SW 1271 (cell line): ENCODE measurements at regions not wholly inside any gene's neighbourhood (a gene's known extent, or its start where the extent isn't known, plus 50 kb on each side); places are given as distances from the start of the nearest gene placed in this dataset.

Source experiments
- DNase-seq, 2 experiments: peaks; one replicate each; lab custom pipeline; 2025; lab: John Stamatoyannopoulos, UW

- no peak for DNase-seq
These were observed 885.1 kb upstream of the CADM2 start for GRCh38 chr3:84073664-84074063.

- DNase-seq: no peak
These were observed 884.0 kb upstream of the CADM2 start for GRCh38 chr3:84074767-84075166.

GRCh38 chr3:84077479-84077878 is 881.3 kb upstream of the CADM2 start:
- peak in 1 of 2 experiments; percentile 1 for DNase-seq

DNA sequence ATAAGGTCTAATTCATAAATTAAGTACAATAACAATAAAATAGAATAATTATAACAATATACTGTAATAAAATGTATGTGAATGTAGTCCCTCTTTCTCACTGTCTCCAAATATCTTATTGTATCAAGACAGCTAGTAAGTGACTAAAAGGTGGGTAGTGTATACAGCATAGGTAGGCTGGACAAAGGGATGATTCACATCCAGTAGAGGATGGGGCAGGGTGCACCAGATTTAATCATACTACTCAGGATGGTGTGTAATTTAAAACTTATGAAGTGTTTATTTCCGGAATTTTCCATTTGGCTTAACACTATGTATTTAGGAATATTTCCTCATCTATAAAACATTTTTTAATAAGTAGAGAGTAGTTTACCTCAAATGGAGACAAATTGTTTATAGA is 876.1 kb upstream of the CADM2 start:
- DNase-seq: no peak

GRCh38 chr3:84092907-84093306 is 865.9 kb upstream of the CADM2 start:
- DNase-seq: no peak

- DNase-seq: no peak
These were observed 862.6 kb upstream of the CADM2 start for GRCh38 chr3:84096188-84096587.

- DNase-seq: no peak
These were observed 857.9 kb upstream of the CADM2 start for GRCh38 chr3:84100861-84101260.

- DNase-seq: peak; percentile 30 to 78
These were observed 850.3 kb upstream of the CADM2 start for GRCh38 chr3:84108442-84108971.

DNA sequence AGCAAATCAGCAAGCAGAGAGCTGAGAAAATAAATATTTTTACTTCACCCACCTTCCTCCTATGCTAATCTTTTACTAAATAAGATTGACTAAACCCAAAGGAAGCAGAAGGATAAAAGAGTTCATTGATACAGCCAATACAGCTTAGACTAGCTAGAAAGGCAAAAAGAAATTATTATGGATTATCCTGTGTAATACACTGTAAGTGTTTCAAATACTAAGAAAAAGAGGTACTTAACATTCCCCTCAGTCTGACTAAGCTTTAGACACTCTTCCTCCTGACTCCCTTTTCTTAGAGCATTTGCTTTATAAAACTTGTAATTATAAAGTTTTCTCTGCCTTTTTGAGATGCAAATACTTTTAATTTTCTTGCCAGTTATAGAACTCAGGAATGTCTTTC is 848.9 kb upstream of the CADM2 start:
- no peak for DNase-seq

- no peak for DNase-seq
These were observed 848.0 kb upstream of the CADM2 start for GRCh38 chr3:84110787-84111186.

GRCh38 chr3:84125201-84125721 is 833.5 kb upstream of the CADM2 start:
- DNase-seq: no peak

DNA sequence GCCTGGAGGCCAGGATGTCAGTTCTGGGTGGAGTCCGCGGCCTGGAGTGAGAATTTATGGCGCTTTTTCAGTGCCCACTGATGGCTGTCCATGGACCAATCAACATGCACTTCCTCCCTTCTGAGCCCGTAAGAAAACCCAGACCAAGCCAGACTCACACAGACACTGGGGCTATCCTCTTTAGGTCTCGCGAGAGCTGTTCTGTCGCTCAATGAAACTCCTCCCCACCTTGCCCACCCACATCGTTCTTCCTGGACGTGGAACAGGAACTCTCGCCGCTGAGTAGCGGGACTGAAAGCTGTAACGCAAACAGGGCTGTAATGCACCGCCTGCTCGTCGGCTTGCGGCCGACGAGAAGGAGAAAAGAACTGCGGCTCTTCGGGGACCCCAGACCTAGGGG is 833.0 kb upstream of the CADM2 start:
- no peak for DNase-seq

- no peak for DNase-seq
These were observed 832.6 kb upstream of the CADM2 start for GRCh38 chr3:84126160-84126559.

GRCh38 chr3:84128024-84128423 is 830.8 kb upstream of the CADM2 start:
- no peak for DNase-seq

DNA sequence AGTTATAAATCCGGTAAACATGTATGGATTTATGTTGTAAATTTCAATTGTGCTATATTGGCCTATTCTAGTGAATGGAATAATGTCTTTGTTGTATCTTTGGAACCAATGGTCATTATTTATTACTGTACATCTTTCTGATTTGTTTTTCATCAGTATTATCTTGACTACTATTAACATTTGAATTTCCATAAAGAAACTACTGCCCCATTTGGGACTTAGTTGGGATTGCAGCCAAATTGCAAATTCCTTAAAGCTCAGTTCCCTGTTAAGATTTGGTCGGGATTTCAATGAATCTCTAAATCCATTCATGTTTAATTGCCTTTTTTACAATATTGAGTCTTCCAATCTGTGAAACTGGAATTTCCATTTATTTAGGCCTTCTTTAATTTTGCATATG is 822.4 kb upstream of the CADM2 start:
- peak in 1 of 2 experiments; percentile 2 for DNase-seq

GRCh38 chr3:84140631-84141030 is 818.2 kb upstream of the CADM2 start:
- no peak for DNase-seq

GRCh38 chr3:84141571-84141970 is 817.2 kb upstream of the CADM2 start:
- DNase-seq: no peak

DNA sequence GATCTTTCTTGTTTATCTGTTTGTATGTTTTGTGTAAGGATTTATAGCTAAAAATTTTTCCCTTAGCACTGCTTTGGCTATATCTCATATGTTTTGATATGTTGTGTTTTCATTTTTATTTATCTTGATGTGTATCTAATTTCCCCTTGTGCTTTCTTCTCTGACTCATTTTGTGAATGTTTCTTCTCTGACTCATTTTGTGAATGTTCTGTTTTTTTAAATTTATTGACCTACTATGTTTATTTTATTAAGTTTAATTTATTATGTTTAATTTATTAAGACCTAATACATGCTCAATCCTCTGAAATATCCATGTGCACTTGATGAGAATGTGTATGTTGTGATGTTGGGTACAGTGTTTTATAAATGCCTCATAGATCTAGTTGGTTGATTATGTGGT is 793.5 kb upstream of the CADM2 start:
- DNase-seq: peak in 1 of 2 experiments; percentile 3

DNA sequence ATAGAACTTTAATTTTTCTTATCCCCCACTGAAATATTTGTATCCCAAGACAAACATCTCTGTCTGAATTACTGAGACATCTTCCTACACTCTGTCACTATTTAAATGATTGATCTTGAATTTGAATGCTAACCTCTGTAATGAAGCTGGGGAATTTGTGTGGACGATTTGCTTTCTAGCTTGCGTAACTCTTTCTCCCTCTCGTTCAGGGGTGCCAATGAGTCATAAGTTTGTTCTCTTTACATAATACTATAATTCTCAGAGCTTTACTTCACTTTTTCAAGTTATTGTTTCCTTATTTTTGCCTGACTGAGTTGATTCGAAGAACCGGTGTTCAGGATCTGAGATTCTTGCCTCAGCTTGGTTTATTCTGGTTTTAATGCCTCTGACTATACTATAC is 783.3 kb upstream of the CADM2 start:
- no peak for DNase-seq

DNA sequence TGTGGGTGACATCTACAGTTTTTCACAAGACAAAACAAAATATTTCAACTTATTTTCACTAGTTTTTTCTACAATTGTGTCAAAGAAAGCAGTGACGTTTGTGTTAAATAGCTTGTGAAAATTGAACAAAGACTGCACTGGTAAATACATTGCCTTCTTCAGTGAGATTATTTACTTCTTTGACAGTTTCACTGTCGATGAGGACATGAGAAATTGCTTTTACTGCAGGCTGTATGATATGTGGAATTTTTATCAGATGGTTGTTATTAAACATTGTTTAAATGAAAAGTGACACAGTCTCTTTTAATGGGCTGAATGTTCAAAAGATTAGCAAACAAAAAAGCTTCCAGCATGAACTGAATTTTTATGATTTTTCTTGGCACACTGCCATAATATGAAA is 773.9 kb upstream of the CADM2 start:
- DNase-seq: no peak

- DNase-seq: no peak
These were observed 764.8 kb upstream of the CADM2 start for GRCh38 chr3:84194029-84194428.

DNA sequence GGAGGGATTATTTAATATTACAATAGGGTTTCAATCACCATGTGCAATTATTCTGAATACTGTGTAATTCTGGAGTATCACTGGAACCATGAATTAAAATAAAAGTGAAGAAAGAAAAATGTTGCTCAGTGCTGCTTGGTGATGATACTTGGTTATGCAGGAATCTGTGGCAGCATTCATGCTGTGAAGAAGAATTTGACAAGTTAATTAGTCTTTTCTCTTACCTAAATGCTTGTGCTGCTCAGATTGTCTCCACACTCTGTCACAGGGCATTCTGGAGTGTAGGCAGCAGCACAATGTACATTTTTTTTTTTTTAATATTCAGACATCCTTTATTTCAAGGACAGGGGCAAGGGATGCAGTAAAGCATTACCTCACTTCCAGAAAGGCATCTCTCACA is 749.3 kb upstream of the CADM2 start:
- no peak for DNase-seq

- DNase-seq: no peak
These were observed 735.3 kb upstream of the CADM2 start for GRCh38 chr3:84223512-84223911.

- no peak for DNase-seq
These were observed 734.5 kb upstream of the CADM2 start for GRCh38 chr3:84224262-84224661.

- DNase-seq: no peak
These were observed 722.5 kb upstream of the CADM2 start for GRCh38 chr3:84236261-84236660.
